Neural cell (in vitro differentiated cells): ENCODE measurements at regions not wholly inside any gene's neighbourhood (a gene's known extent, or its start where the extent isn't known, plus 50 kb on each side); places are given as distances from the start of the nearest gene placed in this dataset.

ENCODE experiments used
- CTCF ChIP-seq: fragments of 450-650 bp; IDR thresholded peaks from 2 replicates; pipeline ENCODE4 v1.5.1; 2014; ENCODE audit warnings: antibody characterized with exemption, mild to moderate bottlenecking, moderate library complexity; ENCODE audit not compliant: poor library complexity, severe bottlenecking
- MXI1 ChIP-seq: fragments of 450-650 bp; conservative IDR thresholded peaks from 2 replicates; pipeline ENCODE4 v1.6.1; 2014; ENCODE audit warnings: antibody characterized with exemption, mild to moderate bottlenecking; ENCODE audit not compliant: poor library complexity, severe bottlenecking

GRCh38 chr12:88310069-88310468 is 168.0 kb downstream of the TMTC3 start:
- TF ChIP-seq CTCF (no peak), MXI1 (no peak)
